GM10248 (cell line): ENCODE measurements at regions not wholly inside any gene's neighbourhood (a gene's known extent, or its start where the extent isn't known, plus 50 kb on each side); places are given as distances from the start of the nearest gene placed in this dataset.

Experiments used
- CTCF ChIA-PET: fragments of 300-600 bp; sonication (Branson Sonifier 250); formaldehyde crosslinking; extraction: SDS; loops from one replicate; lab custom pipeline; 2021; ENCODE audit warnings: antibody characterized with exemption; lab: Yijun Ruan, JAX
- POLR2A ChIA-PET: fragments of 350-650 bp; sonication (Branson Sonifier 250); formaldehyde crosslinking; extraction: SDS; loops from one replicate; lab custom pipeline; 2020; ENCODE audit warnings: antibody characterized with exemption; lab: Yijun Ruan, JAX
- DNase-seq: peaks from one replicate; pipeline ENCODE4 v3.0.0; 2012; ENCODE audit errors: extremely low spot score
- TF ChIP-seq, protein P1 (sequence below): IDR thresholded peaks from 2 replicates; pipeline ENCODE4 v1.5.1; 2012; ENCODE audit warnings: mild to moderate bottlenecking, low read depth; ENCODE audit errors: extremely low read depth, missing control alignments, control extremely low read depth

DNA sequence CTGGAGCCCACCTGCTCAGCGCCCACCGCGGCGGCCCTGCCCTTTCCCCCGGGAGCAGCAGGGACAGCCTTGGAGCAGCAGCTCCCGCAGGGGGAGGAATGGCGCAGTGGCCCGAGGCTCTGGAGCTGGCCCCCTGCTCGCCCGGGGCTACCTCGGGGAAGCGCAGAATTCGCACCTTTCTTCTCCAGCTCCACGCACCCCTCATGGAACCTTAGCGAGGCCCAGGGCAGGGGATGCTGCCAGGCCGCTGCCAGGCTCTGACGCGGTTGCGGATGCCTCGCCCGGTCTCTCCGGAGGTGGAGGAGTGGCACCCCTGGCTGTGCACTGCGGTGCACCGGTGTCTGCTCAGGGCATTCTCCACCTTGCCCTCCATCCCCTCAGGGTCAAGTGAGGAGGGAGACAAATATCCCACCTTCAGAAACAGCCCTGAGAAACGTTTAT, 84.9 kb upstream of the MKI67 start:
- CTCF ChIA-PET: interaction anchor here (0.9 to 2.4 kb wide), 17 partner anchors 12 to 1917 kb away, joined by 3 to 15 read pairs (median 4); no protein-coding TSS in a partner anchor
- TF ChIP-seq, protein P1, sequence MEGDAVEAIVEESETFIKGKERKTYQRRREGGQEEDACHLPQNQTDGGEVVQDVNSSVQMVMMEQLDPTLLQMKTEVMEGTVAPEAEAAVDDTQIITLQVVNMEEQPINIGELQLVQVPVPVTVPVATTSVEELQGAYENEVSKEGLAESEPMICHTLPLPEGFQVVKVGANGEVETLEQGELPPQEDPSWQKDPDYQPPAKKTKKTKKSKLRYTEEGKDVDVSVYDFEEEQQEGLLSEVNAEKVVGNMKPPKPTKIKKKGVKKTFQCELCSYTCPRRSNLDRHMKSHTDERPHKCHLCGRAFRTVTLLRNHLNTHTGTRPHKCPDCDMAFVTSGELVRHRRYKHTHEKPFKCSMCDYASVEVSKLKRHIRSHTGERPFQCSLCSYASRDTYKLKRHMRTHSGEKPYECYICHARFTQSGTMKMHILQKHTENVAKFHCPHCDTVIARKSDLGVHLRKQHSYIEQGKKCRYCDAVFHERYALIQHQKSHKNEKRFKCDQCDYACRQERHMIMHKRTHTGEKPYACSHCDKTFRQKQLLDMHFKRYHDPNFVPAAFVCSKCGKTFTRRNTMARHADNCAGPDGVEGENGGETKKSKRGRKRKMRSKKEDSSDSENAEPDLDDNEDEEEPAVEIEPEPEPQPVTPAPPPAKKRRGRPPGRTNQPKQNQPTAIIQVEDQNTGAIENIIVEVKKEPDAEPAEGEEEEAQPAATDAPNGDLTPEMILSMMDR: no peak
- no peak for DNase-seq
- POLR2A ChIA-PET: no interaction called here

DNA sequence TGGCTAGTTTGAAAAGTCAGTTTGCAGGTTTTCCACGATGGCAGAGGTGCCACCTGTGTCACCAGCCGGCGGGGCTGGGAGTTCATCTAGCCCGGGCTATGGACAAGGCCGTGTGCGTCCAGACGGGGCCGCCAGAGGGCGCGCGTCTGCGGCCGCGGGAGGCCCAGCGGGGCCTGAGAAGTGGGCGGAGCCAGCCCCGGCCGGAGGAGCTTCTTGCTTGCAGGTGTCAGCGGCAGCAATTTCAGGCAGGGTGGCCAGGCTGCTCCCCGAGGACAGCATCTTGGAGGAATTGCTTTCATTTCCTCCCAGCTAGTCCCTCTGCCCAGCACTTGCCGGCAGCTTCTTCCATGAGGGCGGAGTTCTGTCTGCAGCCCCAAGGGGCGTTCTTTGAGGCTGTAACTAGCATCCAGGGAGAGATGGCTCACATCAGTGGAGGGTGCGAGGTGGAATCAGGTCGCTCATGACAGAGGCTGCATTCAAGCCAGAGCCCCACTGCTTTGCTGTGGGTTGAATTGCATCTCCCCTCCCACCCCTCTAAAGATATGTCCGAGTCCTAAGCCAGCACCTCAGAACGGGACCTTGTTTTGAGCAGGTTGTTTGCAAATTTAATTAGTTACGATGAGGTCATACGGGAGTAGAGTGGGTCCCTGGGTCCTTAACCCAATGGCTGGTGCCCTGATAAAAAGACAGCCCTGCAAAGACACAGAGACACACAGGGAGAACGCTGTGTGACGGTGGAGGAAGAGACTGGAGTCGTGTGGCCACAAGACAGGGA, 85.9 kb upstream of the MKI67 start:
- DNase-seq: peak; percentile 93
- CTCF ChIA-PET: interaction anchor here (0.6 to 2.4 kb wide), 29 partner anchors 9 to 1916 kb away, joined by 3 to 15 read pairs (median 4); no protein-coding TSS in a partner anchor
- POLR2A ChIA-PET: no interaction called here
- TF ChIP-seq, protein P1: peak; percentile 93

DNA sequence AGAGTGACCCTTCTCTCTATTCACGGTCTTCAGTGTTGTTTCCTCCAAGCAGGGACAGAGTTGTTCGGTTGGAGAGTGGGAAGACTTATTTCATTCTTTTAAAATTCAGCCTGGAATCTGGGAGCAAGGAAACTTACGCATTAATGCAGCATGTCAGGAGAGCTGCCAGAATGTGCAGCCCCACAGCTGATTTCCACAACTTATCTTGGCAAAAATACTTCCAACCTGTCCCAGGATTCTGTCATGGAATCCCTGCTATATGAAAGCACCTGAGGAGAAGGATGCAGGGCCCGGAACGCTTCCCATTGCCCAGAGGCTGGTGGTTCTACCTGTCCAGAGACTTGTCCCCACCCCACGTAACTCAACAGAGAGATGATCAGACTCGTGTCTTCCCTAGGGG, 86.9 kb upstream of the MKI67 start:
- ChIA-PET CTCF (interaction anchor here (1.2 to 2.4 kb wide), 6 partner anchors 10 to 26 kb away, joined by 3 to 15 read pairs (median 6); no protein-coding TSS in a partner anchor), POLR2A (no interaction called here)
- no peak for DNase-seq
- TF ChIP-seq, protein P1: no peak

DNA sequence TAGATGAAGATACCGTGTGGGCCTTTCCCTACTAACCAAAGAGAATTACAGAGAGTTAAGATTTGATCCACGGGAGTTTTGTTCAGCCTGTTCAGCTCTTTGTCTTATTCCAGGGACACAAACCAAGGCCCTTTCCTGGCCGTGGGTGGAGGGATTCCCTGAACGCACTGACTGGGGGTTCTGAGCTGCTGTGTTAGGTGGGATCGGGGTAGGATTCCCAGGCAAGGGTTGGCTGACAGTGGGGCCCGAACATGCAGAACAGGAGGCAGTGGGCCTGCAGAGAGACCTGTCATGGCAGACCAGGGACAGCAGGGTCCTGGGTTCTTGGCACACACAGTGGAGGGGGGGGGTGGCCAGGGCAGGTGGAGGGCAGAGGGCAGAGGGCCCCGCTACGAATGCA, 89.5 kb upstream of the MKI67 start:
- TF ChIP-seq, protein P1: no peak
- no peak for DNase-seq
- ChIA-PET POLR2A (no interaction called here), CTCF (no interaction called here)

DNA sequence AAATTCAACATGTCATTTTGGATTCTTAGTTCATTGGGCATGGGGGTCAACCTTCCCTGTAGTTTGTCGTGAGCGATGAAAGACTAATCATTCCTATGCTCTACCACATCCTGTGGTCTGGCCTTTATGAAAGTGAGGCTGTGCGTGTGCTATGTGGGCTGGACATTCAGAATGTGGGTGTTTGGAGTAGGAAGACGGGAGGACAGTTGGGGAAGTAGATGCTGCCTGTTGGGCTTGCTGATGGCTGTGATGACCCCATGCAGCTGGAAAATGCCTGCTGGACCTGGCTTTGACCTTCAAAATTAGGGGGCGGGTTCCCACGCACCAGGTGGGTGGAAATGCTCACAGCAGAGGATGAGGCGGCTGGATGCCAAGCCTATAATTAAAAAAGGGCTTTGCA, 90.9 kb upstream of the MKI67 start:
- POLR2A ChIA-PET: no interaction called here
- TF ChIP-seq, protein P1: no peak
- DNase-seq: no peak
- CTCF ChIA-PET: no interaction called here

DNA sequence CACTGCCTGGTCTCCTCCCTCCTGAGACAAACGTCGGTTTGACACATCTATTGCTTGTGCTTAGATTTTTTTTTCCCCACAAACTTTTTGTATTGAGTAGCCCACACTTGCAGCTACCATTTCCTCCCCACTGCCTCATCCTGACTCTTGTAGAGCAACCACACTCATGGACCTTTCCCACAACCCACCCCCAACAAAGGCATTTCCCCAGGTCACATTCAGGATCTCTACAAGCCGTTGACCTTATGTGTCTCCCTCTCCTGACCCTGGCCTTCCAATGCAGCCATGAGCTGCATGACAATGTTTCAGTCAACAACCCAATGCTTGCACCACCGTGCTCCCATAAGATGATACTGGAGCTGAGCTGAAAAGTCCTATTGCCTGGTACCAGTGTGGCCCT, 91.9 kb upstream of the MKI67 start:
- TF ChIP-seq, protein P1: no peak
- ChIA-PET CTCF (no interaction called here), POLR2A (no interaction called here)

More for the DNA sequence above, 91.9 kb upstream of the MKI67 start:
- DNase-seq: no peak
